ENCODE measurements at regions not wholly inside any gene's neighbourhood (a gene's known extent, or its start where the extent isn't known, plus 50 kb on each side); places are given as distances from the start of the nearest gene placed in this dataset.

DNA sequence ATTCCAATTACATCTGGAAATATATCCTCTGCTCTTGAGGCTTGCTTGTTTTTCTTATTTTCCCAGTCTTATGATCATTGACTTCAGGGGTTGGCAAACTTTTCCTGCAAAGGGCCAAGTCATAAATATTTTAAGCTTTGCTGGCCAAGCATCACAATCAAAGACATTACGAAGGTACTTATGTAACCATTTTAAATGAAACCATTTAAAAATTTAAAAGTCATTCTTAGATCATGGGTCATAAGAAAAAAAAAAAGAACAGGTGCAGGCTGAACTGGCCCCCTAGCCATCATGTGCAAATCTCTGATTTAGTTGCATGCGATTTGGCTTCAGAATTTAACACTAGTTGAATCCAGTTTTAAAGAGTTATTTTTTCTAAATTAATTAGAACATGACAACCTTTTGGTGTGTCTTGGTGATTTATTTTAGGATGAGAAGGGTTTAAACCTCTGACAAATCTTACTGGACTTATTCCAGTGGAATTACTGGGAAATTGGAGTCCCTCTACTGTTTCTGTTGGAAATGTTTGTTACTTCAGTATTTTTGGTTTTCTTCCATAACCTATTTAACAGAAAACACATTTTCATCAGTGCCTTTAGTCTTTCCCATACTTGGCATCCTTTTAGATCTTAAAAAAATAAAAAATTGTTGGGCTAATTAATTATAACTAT lies 148.1 kb downstream of the NHLRC3 start:
- H3K27me3 ChIP-seq (ENCODE audit: insufficient read depth, low read length) = no peaks in the 10 kb centered on the region
- no peak overlapping the region for H3K4me3 ChIP-seq (ENCODE audit: low read length)
- no peaks in the 10 kb centered on the region for H3K9me3 ChIP-seq (ENCODE audit: low read length)
- no peaks in the 10 kb centered on the region for H3K4me1 ChIP-seq (ENCODE audit: insufficient read depth, low read length)
- H2AFZ ChIP-seq (ENCODE audit: low read depth, low read length) = no peak overlapping the region
- no peaks in the 10 kb centered on the region for H3K36me3 ChIP-seq (ENCODE audit: insufficient read depth, low read length)

DNA sequence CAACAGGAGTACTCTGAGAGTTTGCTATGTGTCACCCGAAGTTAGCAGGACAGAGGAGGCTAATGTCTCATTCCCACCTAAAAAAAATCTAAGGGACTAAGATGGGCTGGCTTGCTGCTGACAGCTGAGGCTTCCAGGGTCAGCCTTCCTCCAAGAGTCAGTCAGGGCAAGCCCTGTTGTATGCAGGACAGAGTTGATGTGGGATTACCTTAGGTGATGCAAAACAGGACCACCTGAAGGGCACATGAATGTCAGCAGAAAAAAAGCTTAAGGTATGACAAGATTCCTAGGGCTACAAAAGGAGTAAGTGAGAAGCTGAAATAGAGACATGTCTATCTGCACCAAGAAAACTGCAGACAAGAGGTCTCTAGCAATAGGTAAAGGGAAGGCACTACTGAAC lies 151.5 kb downstream of the NHLRC3 start:
- Histone ChIP-seq H3K4me1 (ENCODE audit: insufficient read depth, low read length) (no peaks in the 10 kb centered on the region), H2AFZ (ENCODE audit: low read depth, low read length) (no peak overlapping the region), H3K9me3 (ENCODE audit: low read length) (no peaks in the 10 kb centered on the region), H3K36me3 (ENCODE audit: insufficient read depth, low read length) (no peaks in the 10 kb centered on the region), H3K4me3 (ENCODE audit: low read length) (no peak overlapping the region), H3K27me3 (ENCODE audit: insufficient read depth, low read length) (no peaks in the 10 kb centered on the region)

DNA sequence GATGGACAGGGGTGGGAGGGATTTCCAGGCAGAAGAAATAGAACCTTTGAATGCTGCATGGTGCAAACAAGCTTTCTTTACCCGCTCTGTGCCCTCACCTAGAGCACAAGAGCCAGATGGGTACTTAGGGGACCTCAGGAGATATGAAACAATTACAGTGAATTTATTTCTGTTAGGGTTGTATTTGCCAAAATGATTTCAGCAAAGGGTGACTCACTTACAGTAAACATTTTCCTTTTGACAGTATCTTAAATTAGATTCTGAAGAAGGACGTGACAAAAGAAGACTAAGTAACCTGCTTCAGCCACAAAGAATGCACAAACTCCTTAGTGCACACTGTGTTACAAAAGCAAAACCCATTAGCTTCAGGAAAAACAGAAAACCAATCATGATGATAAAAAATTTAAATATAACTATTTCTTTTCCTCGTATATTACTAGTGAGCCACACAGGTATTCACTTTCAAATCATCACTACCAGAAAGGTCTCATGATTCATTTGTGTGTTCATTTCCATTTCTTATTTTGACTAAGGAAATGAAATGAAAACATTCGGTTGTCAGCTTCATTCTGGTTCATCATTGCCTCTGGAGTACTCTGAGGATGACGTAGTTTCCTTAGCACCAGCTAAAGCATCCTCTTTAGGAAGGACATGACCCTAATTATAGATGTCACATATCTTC lies 158.8 kb downstream of the NHLRC3 start:
- no peak overlapping the region for H2AFZ ChIP-seq (ENCODE audit: low read depth, low read length)

DNA sequence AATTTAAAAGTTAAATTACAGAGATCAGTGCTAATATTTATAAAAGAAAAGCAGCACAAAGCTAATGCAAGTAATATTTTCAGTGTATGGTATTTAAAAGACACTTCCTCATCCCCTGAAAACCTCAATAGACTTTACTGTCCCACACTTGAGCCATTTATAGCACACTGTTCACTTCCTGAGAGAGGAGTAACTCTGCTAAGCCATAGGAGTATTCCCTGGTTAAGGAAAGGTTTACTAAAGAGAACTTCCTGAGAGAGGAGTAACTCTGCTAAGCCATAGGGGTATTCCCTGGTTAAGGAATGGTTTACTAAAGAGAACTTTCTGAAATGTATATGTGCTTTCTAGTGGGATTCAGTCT lies 159.4 kb downstream of the NHLRC3 start:
- Histone ChIP-seq H3K4me3 (ENCODE audit: low read length) (no peak overlapping the region), H3K9me3 (ENCODE audit: low read length) (no peaks in the 10 kb centered on the region), H2AFZ (ENCODE audit: low read depth, low read length) (no peak overlapping the region), H3K4me1 (ENCODE audit: insufficient read depth, low read length) (no peaks in the 10 kb centered on the region), H3K27me3 (ENCODE audit: insufficient read depth, low read length) (no peaks in the 10 kb centered on the region), H3K36me3 (ENCODE audit: insufficient read depth, low read length) (no peaks in the 10 kb centered on the region)

More for the DNA sequence above, 158.8 kb downstream of the NHLRC3 start:
- H3K4me1 ChIP-seq (ENCODE audit: insufficient read depth, low read length) = no peaks in the 10 kb centered on the region
- H3K36me3 ChIP-seq (ENCODE audit: insufficient read depth, low read length) = no peaks in the 10 kb centered on the region
- H3K27me3 ChIP-seq (ENCODE audit: insufficient read depth, low read length) = no peaks in the 10 kb centered on the region
- no peak overlapping the region for H3K4me3 ChIP-seq (ENCODE audit: low read length)
- no peaks in the 10 kb centered on the region for H3K9me3 ChIP-seq (ENCODE audit: low read length)

DNA sequence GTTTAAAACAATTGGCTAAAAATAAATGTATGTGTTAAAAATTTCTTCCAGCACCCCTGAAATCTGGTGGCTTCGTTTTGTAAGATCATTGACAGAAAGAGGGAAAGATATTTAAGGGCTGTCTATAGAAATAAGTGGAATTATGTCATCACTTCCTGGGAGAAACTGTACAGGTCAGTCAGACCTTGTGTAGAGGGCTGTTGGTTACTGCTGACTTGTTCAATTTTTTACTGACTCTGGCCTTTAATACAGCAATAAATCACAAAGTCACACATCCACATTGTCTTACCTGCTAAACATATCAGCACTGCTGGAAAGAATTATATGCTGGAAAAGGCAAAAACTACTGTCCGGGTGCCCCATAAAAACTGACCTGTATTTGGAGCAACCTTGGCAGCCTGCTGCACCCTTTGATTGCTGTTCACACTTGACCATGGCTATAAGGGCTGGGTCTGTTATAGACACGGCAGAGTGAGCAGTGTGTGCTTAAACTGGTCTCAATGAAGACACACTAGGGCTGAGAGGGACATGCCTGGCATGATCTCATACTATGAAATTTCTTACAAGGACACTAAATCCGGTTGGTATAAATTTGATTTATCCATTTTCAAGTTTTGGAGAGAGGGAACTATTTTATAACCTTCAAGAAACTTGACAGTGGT lies 162.1 kb downstream of the NHLRC3 start:
- Histone ChIP-seq H3K36me3 (ENCODE audit: insufficient read depth, low read length) (no peaks in the 10 kb centered on the region), H3K4me1 (ENCODE audit: insufficient read depth, low read length) (no peaks in the 10 kb centered on the region), H3K9me3 (ENCODE audit: low read length) (no peaks in the 10 kb centered on the region), H3K27me3 (ENCODE audit: insufficient read depth, low read length) (no peaks in the 10 kb centered on the region), H2AFZ (ENCODE audit: low read depth, low read length) (no peak overlapping the region), H3K4me3 (ENCODE audit: low read length) (no peak overlapping the region)

DNA sequence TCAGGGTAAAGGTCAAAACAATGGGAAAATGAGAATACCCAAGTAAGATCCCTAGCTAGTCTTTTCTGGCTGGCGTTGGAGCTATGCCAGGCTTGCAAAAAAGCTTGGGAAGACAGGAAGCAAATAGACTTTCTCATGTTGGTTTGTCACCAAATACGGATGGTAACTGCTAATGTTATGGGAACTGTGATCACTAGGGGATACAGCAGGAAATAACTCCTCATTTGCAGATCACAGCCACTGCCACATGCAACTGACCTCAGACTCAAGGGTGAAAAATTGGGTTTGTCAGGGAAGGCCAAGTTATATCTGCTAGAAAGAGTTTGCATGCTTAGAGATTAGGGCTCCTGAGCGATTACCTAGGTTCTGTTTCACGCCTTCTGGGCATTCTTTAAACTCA lies 162.9 kb downstream of the NHLRC3 start:
- H3K4me3 ChIP-seq (ENCODE audit: low read length) = no peak overlapping the region
- no peaks in the 10 kb centered on the region for H3K27me3 ChIP-seq (ENCODE audit: insufficient read depth, low read length)
- H3K4me1 ChIP-seq (ENCODE audit: insufficient read depth, low read length) = no peaks in the 10 kb centered on the region
- H3K9me3 ChIP-seq (ENCODE audit: low read length) = no peaks in the 10 kb centered on the region
- no peaks in the 10 kb centered on the region for H3K36me3 ChIP-seq (ENCODE audit: insufficient read depth, low read length)
- no peak overlapping the region for H2AFZ ChIP-seq (ENCODE audit: low read depth, low read length)

DNA sequence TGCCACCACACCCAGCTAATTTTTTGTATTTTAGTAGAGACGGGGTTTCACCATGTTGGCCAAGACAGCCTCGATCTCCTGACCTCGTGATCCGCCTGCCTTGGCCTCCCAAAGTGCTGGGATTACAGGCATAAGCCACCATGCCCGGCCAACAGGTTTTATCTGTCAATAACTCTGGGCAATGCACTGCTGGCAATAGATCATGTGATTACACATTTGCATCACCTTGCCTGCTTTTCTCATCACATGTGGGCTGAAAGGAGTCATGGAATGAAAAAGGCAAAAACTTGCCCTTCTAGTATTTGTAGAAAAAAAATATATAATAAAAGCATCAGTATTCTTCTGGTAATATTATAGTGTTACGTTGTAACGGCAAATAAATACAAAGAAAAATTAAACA lies 164.5 kb downstream of the NHLRC3 start:
- H3K27me3 ChIP-seq (ENCODE audit: insufficient read depth, low read length) = no peaks in the 10 kb centered on the region
- no peak overlapping the region for H2AFZ ChIP-seq (ENCODE audit: low read depth, low read length)
- no peaks in the 10 kb centered on the region for H3K4me1 ChIP-seq (ENCODE audit: insufficient read depth, low read length)
- no peaks in the 10 kb centered on the region for H3K36me3 ChIP-seq (ENCODE audit: insufficient read depth, low read length)
- H3K4me3 ChIP-seq (ENCODE audit: low read length) = no peak overlapping the region
- no peaks in the 10 kb centered on the region for H3K9me3 ChIP-seq (ENCODE audit: low read length)

DNA sequence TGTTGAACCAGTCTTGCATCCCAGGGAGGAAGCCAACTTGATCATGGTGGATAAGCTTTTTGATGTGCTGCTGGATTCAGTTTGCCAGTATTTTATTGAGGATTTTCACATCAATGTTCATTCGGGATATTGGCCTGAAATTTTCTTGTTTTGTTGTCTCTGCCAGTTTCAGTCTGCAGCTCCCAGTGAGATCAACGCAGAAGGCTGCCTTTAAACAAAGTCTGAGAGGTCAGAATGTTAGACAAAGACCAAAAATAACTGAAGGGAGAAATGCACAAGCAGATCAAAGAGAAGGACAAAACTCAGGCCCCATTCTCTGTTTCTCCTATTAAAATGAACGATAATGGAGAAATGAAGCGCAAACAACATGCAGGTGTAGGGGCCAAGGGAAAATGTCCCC lies 170.4 kb downstream of the NHLRC3 start:
- H3K4me1 ChIP-seq (ENCODE audit: insufficient read depth, low read length) = peaks cover 10% of the 10 kb centered on the region
- H3K9me3 ChIP-seq (ENCODE audit: low read length) = no peaks in the 10 kb centered on the region
- no peaks in the 10 kb centered on the region for H3K27me3 ChIP-seq (ENCODE audit: insufficient read depth, low read length)
- no peaks in the 10 kb centered on the region for H3K36me3 ChIP-seq (ENCODE audit: insufficient read depth, low read length)
- no peak overlapping the region for H3K4me3 ChIP-seq (ENCODE audit: low read length)
- no peak overlapping the region for H2AFZ ChIP-seq (ENCODE audit: low read depth, low read length)

DNA sequence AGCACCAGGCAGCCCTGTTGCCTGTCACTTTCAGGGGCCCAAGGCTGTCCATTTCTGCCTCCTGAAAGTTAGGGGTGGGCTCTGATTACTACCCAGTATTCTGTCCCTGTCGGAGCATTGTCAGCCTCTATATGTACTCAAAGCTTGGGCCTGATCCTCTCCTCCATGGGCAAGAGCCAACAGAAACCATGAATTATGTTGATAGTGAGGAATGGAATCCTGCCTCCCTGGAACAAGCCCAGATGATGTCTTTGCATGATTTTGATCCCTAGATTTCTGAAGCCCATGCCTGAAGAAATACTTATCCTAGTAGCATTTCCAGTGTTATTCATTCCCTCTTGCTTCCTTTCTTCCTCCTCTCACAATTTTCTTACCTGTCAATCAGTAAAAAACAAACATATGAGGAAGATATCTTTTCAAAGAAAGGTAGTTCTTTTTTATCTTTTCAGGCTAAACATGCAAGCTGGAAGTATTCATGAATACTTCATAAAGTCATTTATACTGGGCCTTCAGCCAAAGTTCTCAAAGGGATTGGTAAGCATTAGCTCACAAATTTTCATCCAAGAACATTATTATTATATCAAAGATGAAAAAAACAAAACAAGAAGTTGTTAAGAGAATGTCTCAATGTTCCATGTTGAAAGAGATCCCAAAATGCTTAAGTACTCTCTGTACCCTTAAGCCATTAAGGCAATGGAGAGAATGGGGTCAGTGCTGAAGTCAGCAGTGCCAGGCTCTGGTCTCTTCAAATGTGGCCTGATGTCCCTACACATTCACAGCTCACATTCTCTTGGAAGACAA lies 171.7 kb downstream of the NHLRC3 start:
- Histone ChIP-seq H3K9me3 (ENCODE audit: low read length) (no peaks in the 10 kb centered on the region), H3K4me1 (ENCODE audit: insufficient read depth, low read length) (peaks cover 10% of the 10 kb centered on the region), H3K27me3 (ENCODE audit: insufficient read depth, low read length) (no peaks in the 10 kb centered on the region), H3K4me3 (ENCODE audit: low read length) (no peak overlapping the region), H2AFZ (ENCODE audit: low read depth, low read length) (no peak overlapping the region), H3K36me3 (ENCODE audit: insufficient read depth, low read length) (no peaks in the 10 kb centered on the region)

DNA sequence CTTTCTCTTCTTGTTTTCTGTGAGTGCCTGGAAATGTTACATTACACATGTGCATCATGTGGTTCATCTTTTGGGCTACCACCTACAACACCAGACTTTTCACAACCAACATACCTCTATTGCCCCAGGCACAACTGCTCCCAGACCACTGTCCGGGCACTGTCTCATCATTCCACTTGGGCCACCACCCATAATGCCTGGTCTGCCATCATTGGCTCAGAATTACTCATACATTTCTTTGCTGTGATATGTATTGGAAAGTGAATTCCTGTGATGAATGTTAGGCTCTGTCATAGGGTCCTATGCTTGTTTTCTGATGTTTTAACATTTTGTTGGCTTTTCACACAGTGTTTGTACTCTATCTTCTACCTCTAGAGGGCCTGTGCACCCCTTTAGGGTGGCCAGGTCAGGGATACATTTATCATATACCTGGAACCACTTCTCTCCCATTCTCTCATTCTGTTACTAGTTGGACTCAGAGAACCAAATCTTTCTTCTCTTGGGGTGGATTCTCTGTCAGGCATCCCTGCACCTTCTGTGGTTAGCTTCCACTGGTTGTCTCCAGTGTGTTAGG lies 172.8 kb downstream of the NHLRC3 start:
- no peak overlapping the region for H3K4me3 ChIP-seq (ENCODE audit: low read length)
- no peaks in the 10 kb centered on the region for H3K36me3 ChIP-seq (ENCODE audit: insufficient read depth, low read length)
- no peaks in the 10 kb centered on the region for H3K27me3 ChIP-seq (ENCODE audit: insufficient read depth, low read length)

DNA sequence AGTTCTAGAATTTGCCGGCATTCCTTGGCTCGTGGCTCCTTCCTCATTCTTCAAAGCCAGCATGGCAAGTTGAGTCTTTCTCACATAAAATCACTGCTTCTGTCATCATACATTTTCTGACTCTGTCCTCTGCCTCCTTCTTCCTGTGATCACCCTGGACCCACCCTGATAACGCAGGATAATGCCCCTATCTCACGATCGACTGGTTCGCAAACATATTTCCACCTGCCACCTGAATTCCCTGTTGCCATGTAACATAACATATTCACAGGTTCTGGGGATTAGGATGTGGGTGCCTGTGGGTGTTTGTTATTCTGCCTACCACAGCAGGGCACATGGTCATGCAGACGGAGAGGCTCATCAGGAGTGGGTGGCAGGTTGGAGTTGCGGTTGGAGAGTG lies 177.7 kb downstream of the NHLRC3 start:
- H3K27me3 ChIP-seq (ENCODE audit: insufficient read depth, low read length) = no peaks in the 10 kb centered on the region
- H3K36me3 ChIP-seq (ENCODE audit: insufficient read depth, low read length) = no peaks in the 10 kb centered on the region
- H3K4me3 ChIP-seq (ENCODE audit: low read length) = no peak overlapping the region
- H3K9me3 ChIP-seq (ENCODE audit: low read length) = no peaks in the 10 kb centered on the region
- H2AFZ ChIP-seq (ENCODE audit: low read depth, low read length) = no peak overlapping the region
- no peaks in the 10 kb centered on the region for H3K4me1 ChIP-seq (ENCODE audit: insufficient read depth, low read length)

More for the DNA sequence above, 172.8 kb downstream of the NHLRC3 start:
- Histone ChIP-seq H3K9me3 (ENCODE audit: low read length) (no peaks in the 10 kb centered on the region), H3K4me1 (ENCODE audit: insufficient read depth, low read length) (peaks cover 10% of the 10 kb centered on the region), H2AFZ (ENCODE audit: low read depth, low read length) (no peak overlapping the region)

DNA sequence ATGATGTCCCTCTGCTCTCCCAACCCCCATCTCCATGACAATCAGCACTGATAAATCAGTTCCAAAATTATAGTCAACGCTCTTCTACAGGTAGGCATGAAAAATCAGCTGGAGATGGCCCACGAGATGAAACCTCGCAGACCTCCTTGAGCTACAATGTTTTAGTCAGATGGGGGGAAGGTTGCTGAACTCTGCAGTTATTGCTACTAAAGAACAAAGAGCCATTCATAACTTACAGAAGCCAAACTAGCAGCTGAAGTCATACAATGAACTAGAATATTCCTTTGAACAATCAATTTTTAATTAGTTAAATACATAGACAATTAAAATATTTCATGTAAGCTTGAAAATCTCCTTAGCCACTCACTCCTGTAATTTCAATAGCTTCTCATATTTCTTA lies 179.2 kb downstream of the NHLRC3 start:
- Histone ChIP-seq H3K4me3 (ENCODE audit: low read length) (no peak overlapping the region), H3K9me3 (ENCODE audit: low read length) (no peaks in the 10 kb centered on the region), H3K36me3 (ENCODE audit: insufficient read depth, low read length) (no peaks in the 10 kb centered on the region), H3K27me3 (ENCODE audit: insufficient read depth, low read length) (no peaks in the 10 kb centered on the region), H2AFZ (ENCODE audit: low read depth, low read length) (no peak overlapping the region), H3K4me1 (ENCODE audit: insufficient read depth, low read length) (no peaks in the 10 kb centered on the region)
